Vagina (tissue), 2 donors: ENCODE measurements at regions not wholly inside any gene's neighbourhood (a gene's known extent, or its start where the extent isn't known, plus 50 kb on each side); places are given as distances from the start of the nearest gene placed in this dataset.

Experiments used
- DNase-seq, 2 donors: peaks; one replicate each; pipeline ENCODE4 v3.0.0-alpha.2; 2017; ENCODE audit errors: extremely low spot score in 2 of 2
- H3K27ac ChIP-seq: fragments of 200-600 bp; sonication (generic); one replicate; pipeline ENCODE4 v1.5.1; 2019
- H3K27me3 ChIP-seq: fragments of 200-600 bp; sonication (generic); one replicate; pipeline ENCODE4 v1.5.1; 2019
- H3K36me3 ChIP-seq, 2 donors: fragments of 200-600 bp; sonication (generic); one replicate each; pipeline ENCODE4 v1.5.1; 2017 to 2019
- H3K4me1 ChIP-seq: fragments of 200-600 bp; sonication (generic); one replicate; pipeline ENCODE4 v1.5.1; 2019
- H3K4me3 ChIP-seq, 2 donors: fragments of 200-600 bp; sonication (generic); 1 replicate in 1 of 2; 2 replicates in 1 of 2; pipeline ENCODE4 v1.5.1; 2016 to 2019
- H3K9me3 ChIP-seq: fragments of 200-600 bp; sonication (generic); one replicate; pipeline ENCODE4 v1.5.1; 2019
- POLR2A ChIP-seq, 2 donors: fragments of 450-650 bp; IDR thresholded peaks; one replicate each; pipeline ENCODE4 v1.6.1; 2017; ENCODE audit warnings: antibody characterized with exemption in 2 of 2, mild to moderate bottlenecking in 2 of 2, moderate library complexity in 2 of 2
- POLR2AphosphoS5 ChIP-seq, 2 donors: sonication (generic); formaldehyde crosslinking; IDR thresholded peaks; one replicate each; pipeline ENCODE4 v1.9.0; 2017; ENCODE audit warnings: antibody characterized with exemption in 2 of 2, mild to moderate bottlenecking in 2 of 2, low read depth in 1 of 2; ENCODE audit not compliant: insufficient read depth in 1 of 2
- intact Hi-C: fragments of 100-400 bp; cut with DNase I; formaldehyde crosslinking; loops from one replicate; pipeline ENCODE4 v1.15.1; 2023
- TF ChIP-seq, protein P1 (sequence below), 3 experiments: fragments of 450-650 bp in 2 of 3; fragments of 200-600 bp in 1 of 3; sonication (generic) in 1 of 3; IDR thresholded peaks; one replicate each; pipeline ENCODE4 v1.5.1; 2017 to 2019; ENCODE audit warnings: antibody characterized with exemption in 3 of 3, mild to moderate bottlenecking in 2 of 3, moderate library complexity in 2 of 3

DNA sequence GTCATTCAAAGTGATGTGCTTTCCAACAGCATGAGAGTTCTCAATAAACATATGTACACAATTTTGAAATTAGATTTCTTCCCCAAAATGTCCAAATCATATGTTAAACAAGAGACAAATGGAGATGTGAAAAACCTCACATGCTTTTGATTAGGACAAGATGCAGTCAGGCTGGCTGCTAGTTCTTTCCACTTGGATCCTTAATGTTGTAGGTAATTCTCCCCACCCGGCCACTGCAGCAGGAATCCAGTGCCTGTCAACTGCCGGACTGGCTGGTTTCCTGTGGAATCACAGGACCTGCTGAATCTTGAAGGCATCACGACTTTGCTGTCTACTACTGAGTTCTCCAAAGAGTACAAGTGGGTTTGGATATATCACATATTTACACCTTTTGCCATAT, 138.6 kb upstream of the AKR1E2 start:
- no peak for TF ChIP-seq POLR2A (IDR thresholded peaks at IDR 0.05)
- TF ChIP-seq POLR2AphosphoS5 (IDR thresholded peaks at IDR 0.05; ENCODE audit: insufficient read depth in 1 of 2, low read depth in 1 of 2): no peak
- TF ChIP-seq, protein P1, sequence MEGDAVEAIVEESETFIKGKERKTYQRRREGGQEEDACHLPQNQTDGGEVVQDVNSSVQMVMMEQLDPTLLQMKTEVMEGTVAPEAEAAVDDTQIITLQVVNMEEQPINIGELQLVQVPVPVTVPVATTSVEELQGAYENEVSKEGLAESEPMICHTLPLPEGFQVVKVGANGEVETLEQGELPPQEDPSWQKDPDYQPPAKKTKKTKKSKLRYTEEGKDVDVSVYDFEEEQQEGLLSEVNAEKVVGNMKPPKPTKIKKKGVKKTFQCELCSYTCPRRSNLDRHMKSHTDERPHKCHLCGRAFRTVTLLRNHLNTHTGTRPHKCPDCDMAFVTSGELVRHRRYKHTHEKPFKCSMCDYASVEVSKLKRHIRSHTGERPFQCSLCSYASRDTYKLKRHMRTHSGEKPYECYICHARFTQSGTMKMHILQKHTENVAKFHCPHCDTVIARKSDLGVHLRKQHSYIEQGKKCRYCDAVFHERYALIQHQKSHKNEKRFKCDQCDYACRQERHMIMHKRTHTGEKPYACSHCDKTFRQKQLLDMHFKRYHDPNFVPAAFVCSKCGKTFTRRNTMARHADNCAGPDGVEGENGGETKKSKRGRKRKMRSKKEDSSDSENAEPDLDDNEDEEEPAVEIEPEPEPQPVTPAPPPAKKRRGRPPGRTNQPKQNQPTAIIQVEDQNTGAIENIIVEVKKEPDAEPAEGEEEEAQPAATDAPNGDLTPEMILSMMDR (IDR thresholded peaks at IDR 0.05): no peak
- no peaks in the 10 kb centered on the region for H3K9me3 ChIP-seq
- no peaks in the 10 kb centered on the region for H3K36me3 ChIP-seq
- no peak for DNase-seq
- intact Hi-C loops: no loop called here
- H3K27ac ChIP-seq: no peak overlapping the region
- no peaks in the 10 kb centered on the region for H3K27me3 ChIP-seq
- H3K4me1 ChIP-seq: peaks cover 13% of the 10 kb centered on the region
- no peak overlapping the region for H3K4me3 ChIP-seq

DNA sequence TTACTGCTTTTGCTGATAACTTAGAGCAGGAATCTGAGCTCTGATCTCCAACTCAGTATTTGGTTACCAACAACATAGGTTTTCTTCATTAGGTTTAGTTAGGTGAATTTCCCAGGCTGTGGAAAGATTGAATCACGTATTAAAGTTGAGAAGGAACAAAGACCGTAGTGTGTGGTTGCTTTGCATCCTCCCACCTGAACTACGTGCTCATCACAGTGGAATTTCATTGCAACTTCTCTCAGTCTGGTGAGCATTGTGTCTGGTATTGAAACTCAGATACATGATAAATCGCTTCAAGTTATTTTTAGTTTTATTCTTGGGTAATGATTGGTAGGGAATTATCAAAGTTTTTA, 139.4 kb upstream of the AKR1E2 start:
- H3K4me1 ChIP-seq: peaks cover 10% of the 10 kb centered on the region
- TF ChIP-seq POLR2AphosphoS5 (IDR thresholded peaks at IDR 0.05; ENCODE audit: insufficient read depth in 1 of 2, low read depth in 1 of 2) (no peak), POLR2A (IDR thresholded peaks at IDR 0.05) (no peak)
- TF ChIP-seq, protein P1 (IDR thresholded peaks at IDR 0.05): no peak

GRCh38 chr10:4685904-4686643, 139.9 kb upstream of the AKR1E2 start:
- TF ChIP-seq, protein P1 (IDR thresholded peaks at IDR 0.05): no peak
- TF ChIP-seq POLR2A (IDR thresholded peaks at IDR 0.05) (no peak), POLR2AphosphoS5 (IDR thresholded peaks at IDR 0.05; ENCODE audit: insufficient read depth in 1 of 2, low read depth in 1 of 2) (no peak)
- no peak overlapping the region for H3K27ac ChIP-seq
- intact Hi-C loops: no loop called here
- no peak for DNase-seq
- H3K36me3 ChIP-seq: no peaks in the 10 kb centered on the region
- H3K4me1 ChIP-seq: peaks cover 7% of the 10 kb centered on the region
- no peak overlapping the region for H3K4me3 ChIP-seq
- H3K27me3 ChIP-seq: no peaks in the 10 kb centered on the region
- H3K9me3 ChIP-seq: no peaks in the 10 kb centered on the region

More for the DNA sequence above, 139.4 kb upstream of the AKR1E2 start:
- Histone ChIP-seq H3K27ac (no peak overlapping the region), H3K27me3 (no peaks in the 10 kb centered on the region), H3K4me3 (no peak overlapping the region), H3K36me3 (no peaks in the 10 kb centered on the region), H3K9me3 (no peaks in the 10 kb centered on the region)
- intact Hi-C loops: no loop called here
- DNase-seq: no peak

DNA sequence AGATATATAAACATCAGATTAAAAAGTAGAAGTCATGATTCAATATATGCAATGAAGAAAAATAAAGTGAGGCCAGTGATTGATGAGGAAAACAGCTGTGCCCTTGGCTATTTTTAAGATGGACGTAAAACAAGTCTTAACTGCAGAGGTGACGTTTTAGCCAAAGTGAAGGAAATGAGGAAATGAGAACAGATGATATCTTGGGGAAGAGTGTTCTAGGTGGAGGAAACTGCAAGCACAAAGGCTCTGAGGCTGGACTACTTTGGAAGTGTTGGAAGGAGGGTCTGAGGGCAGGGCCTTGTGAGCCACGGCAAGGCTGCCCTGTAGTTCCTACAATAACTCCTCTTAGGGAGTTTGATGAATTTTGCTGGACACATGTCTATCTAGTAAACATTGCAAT, 140.5 kb upstream of the AKR1E2 start:
- intact Hi-C loops: no loop called here
- TF ChIP-seq POLR2AphosphoS5 (IDR thresholded peaks at IDR 0.05; ENCODE audit: insufficient read depth in 1 of 2, low read depth in 1 of 2) (no peak), POLR2A (IDR thresholded peaks at IDR 0.05) (no peak)
- TF ChIP-seq, protein P1 (IDR thresholded peaks at IDR 0.05): no peak
- DNase-seq: no peak
- H3K27ac ChIP-seq: no peak overlapping the region
- H3K27me3 ChIP-seq: no peaks in the 10 kb centered on the region
- no peaks in the 10 kb centered on the region for H3K36me3 ChIP-seq
- no peak overlapping the region for H3K4me3 ChIP-seq
- H3K9me3 ChIP-seq: no peaks in the 10 kb centered on the region
- peaks cover 7% of the 10 kb centered on the region for H3K4me1 ChIP-seq

DNA sequence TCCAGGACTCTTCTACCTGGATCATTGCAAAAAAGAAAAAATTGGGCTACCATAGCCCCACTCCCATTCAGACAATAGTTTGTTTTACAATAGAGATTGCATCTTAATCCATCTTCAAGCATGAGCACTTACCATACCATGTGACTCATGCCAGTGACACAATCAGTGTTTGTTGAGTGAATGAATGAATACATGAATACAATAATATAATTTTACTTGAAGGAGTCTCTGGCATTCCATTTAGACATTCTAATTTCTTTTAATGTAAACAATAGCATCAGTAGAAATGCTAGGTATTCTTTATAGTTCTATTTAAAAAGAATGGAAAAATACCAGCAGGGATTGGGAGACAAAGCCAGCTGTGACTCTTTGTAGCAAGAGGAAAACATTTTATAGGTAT, 141.6 kb upstream of the AKR1E2 start:
- Histone ChIP-seq H3K4me3 (no peak overlapping the region), H3K9me3 (no peaks in the 10 kb centered on the region), H3K27me3 (no peaks in the 10 kb centered on the region), H3K36me3 (no peaks in the 10 kb centered on the region), H3K4me1 (peaks cover 7% of the 10 kb centered on the region), H3K27ac (no peak overlapping the region)
- no peak for DNase-seq
- TF ChIP-seq, protein P1 (IDR thresholded peaks at IDR 0.05): no peak
- TF ChIP-seq POLR2A (IDR thresholded peaks at IDR 0.05) (no peak), POLR2AphosphoS5 (IDR thresholded peaks at IDR 0.05; ENCODE audit: insufficient read depth in 1 of 2, low read depth in 1 of 2) (no peak)
- intact Hi-C loops: no loop called here
